Globus pallidus (tissue), 1 donor: ENCODE measurements at regions not wholly inside any gene's neighbourhood (a gene's known extent, or its start where the extent isn't known, plus 50 kb on each side); places are given as distances from the start of the nearest gene placed in this dataset.

ENCODE experiments used
- DNase-seq: peaks from one replicate; pipeline ENCODE4 v3.0.0-alpha.2; 2015; ENCODE audit warnings: low spot score

DNA sequence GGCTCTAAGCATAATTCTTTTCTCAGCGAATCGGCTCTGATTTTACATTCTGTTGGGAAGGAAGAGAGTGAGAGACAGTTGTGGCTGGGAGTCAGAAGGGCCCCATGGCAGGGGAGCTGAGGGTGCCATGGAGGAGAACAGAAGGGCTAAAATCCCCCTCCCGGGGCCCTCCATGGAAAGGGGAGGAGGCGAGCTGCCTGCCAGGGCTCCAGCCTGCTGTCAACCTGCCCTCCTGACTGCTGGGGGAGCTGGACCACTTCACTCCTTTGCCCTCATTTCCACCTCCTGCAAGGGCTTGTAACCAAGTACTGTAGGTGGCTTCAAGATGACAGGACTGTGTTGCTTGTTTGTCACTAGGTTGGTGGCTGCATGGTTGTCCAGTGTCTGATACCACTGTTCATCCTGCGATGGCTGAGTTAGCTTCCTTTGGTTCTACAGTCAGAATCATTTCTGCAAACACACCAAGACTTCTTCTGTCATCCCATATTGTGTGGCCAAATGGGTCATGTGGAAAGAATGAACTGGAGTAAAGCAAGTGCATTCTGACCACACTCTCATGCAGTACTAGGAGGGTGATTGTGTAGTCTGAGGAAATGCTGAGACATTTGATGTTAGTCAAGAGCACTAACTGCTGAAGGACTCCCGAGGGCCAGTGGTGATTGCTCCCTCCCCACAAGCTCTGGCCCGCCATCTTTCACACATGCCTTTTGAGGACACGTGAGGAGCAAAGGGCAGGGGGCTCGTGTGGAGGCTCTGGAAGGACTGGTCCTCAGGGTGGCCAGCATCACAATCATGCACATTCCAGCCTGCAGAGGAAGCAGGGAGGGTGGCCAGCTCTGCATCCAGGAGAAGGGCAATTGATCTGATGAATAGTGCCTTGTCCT is 307.2 kb downstream of the GADD45G start:
- DNase-seq: no peak

DNA sequence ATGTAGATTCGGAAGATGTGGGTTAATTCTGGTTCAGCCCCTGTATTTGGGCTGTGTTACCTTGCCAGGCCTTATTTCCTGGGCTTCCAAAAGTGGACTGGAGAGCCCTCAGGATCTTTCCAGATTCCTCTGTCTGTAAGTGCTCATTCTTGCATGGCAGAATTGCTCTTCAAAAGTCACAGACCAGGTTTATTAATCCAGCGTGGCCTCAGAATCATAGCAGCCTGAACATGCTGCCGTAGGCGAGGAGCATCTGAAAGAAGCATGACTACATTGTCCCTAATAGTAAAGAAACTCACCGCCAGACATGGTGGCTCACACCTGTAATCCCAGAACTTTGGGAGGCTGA is 307.8 kb downstream of the GADD45G start:
- no peak for DNase-seq

DNA sequence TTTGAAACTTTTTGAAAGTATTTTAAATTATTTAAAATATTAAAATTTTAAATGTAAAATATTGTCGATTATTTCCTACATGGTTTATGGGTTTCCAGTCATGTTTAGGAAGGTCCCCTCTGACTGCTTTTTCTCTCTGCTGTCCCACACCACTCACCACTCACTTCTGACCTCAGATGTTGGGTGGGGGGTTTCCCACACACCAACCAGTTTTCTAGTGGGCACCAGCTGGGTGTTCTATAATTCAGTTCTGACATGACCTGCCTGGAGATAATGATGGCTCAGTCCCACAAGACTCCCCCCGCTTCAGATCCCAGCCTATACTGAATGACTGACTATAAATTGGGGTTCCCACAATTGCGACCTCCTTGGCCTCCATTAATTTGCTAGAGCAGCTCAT is 310.4 kb downstream of the GADD45G start:
- DNase-seq: no peak

DNA sequence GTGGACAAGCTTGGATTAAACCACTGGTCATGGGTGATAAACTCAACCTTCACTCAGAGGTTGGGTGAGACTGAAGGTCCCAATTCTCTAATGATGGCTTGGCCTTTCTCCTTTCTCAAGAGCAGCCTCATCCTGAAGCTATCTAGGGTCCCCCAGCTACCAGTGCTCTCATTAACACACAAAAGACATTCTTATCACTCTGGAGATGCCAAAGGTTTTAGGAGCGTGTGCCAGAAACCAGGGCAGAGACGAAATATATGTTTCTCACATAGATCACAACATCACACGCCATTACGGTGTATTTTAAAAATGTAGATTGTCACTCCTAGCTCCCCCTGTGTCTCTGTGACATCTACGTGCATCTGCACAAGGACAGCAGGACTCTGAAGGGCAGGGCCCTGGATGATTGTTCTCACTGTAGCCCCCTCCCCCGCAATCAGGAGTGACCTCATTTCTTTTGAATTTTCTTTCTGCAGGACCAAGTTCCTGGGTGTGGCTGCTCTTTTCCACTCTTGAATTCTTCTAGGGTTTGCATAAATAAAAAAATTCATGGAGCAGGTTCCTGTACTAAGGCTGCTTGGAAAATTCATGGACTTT is 311.3 kb downstream of the GADD45G start:
- no peak for DNase-seq

DNA sequence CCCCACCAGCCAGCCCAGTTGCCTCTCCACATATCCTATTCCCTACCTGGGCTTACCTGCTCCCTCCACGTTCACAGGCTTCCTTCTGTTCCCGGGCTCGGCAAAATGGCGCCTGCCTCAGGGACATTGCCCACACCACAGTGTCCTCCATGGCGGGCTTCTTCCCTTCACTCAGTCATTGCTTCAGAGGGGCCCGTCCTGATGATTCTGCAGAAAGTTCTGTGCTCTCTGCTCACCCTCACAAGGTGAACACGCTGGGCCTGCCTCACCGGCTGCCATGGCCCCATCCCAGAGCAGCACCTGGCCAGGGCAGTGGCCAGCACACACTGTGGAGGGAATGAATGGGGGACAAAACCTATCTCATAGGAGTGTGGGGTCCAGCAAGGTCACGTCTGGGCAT is 313.0 kb downstream of the GADD45G start:
- no peak for DNase-seq

DNA sequence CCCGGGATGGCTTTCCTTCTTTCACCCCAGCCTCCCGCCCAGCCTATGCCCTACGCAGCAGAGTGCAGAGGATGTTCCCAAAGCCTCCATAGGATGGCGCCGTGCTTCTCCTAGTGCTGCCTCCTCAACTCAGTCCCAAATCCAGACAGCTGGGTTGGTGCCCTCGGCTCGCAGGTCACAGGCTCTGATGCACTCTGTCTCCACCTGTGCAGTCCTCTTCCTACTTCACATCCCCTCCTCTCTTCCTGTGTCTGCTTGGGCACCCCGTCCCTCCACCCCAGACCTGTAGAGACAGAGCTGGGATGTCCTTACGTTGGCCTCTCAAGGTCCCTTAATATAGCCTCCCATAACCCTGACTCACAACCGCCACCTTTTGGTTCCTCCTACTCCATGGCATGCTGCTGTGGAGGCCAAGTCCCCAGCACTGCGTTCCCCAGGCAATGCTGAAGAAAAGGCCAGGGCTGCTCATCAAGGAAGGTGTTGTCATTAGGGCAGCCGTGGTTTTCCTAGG is 314.4 kb downstream of the GADD45G start:
- DNase-seq: peak; percentile 33

DNA sequence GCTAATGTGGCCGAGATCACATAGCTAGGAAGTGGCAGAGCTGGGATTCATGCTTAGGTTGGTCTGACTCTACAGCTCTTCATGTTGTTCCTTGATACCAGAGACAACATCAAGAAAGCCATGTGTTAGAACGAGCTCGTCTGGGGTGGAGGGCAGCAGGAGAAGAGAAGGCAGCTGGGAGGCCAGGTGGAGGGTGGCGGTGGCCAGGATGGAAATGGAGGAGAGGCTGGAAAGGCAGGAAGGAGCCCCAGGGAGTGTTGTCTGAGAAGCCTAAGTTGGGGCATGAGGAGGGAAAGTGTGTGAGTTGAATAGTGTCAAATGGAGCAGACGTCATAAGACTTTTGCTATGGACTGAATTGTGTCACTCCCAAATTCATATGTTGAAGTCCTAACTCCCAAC is 315.3 kb downstream of the GADD45G start:
- DNase-seq: no peak

DNA sequence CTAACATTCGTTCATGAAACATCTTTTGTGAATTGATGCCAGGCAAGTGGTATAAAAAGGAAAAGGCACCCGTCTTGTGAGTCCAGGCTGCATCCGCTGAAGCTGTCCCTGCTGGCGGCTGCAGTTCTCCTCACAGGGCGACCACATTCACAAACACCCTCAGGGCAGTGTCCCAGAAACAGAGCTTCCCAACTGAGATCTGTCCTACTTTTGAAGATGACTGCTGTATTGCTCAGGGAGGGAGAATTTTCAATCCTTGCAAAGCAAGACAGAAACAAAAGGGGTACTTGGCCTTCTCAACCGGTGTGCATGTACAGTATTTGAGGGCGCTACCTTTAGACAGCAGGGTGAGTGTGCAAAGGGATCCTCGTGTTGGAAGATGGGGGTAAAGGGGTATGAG is 316.1 kb downstream of the GADD45G start:
- no peak for DNase-seq

DNA sequence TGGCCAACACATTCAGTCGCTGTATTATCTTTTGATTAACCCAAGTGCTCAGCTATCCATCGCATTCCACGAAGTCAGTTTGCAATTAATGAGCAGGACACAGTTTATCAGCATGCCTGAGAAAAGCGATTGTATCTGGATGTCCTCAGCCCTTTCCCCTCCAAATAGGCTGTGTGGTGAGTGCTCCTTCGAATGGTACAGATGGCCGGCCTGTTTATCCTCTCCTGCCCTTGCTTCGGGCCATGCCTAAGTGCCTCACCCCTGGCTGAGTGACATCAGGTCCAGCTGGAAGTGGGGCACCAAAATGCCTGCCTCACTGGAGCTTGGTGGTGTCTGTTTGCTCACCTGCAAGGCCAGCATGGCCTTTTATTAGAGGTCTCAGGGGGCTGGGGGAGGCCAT is 317.3 kb downstream of the GADD45G start:
- DNase-seq: no peak

DNA sequence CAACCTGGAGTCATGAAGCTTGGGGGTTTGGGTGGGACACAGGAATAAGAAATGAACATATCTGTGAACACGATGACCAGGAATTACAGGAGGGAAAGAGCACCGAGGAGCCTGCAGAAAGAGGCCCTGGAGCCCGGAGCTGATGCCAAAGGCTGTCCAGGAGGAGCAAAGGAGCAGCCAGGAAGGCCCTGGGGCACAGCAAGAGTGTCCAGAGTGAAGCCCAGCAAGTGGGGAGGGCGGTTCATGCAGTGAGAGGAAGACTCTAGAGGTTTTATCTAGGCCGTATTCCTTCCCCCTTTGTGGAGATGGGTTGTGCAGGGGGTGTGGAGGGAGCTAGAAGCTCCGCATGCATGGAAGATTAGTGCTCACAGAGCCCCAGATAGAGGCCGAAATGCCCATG is 318.4 kb downstream of the GADD45G start:
- DNase-seq: no peak

DNA sequence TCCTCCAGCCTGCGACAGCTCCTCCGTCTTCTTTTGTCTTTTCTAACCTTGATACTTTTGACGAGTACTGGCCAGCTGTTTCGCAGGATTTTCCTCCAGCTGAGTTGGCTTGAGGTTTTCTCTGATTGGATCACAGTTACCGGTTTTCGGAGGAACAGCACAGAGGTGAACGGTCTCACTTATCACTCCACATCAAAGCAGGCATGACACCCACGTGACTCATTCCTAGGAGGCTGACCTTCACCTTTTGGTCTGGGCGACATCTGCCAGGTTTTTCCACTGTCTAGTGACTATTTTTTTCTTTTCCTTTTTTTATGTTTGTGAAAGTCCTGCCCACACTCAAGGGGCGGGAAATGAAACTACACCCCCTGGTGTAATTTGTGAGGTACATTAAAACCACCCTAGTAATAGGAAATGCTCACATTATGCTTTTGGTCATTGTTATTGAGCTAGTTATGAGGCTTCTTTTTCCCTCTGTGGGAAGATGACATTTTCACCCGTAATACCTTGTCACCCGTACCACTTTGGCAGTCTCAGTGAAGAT is 319.2 kb downstream of the GADD45G start:
- no peak for DNase-seq

DNA sequence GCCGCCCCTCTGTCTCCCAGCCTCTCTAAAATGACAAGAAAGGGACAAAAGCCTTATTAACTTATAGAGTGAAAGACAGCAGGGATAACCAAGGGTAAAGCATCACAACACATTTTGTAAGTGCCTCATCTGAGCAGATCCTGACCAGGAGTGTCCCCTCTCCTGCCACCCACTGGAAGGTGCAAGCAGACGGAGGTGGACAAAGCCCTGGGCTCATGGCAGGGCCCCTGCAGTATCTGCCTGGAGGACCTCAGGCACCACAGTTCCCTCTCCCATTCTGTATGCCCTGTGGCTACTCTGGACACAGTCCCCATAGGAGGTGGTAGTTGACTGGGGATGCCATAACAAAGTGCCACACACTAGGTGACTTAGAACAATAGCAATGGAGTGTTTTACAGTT is 319.8 kb downstream of the GADD45G start:
- no peak for DNase-seq

DNA sequence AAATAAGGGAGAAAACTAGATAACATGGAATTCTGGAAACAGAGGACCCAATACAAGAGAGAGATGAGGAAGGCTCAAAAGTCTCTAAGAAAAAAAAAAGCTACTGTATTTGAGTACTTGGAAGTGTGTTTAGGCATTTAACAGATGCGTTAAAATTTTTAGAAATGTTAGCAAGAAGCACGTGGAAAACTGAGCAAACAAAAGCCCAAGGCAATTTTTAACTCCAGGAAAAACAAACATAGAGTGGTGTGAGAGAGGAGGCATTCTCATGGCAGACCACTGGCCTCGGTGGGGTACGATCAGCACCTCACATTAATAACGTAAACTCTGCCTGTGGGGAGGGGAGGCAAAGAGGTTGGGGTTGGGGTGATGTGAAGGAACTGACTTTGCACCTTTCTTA is 321.4 kb downstream of the GADD45G start:
- DNase-seq: no peak

DNA sequence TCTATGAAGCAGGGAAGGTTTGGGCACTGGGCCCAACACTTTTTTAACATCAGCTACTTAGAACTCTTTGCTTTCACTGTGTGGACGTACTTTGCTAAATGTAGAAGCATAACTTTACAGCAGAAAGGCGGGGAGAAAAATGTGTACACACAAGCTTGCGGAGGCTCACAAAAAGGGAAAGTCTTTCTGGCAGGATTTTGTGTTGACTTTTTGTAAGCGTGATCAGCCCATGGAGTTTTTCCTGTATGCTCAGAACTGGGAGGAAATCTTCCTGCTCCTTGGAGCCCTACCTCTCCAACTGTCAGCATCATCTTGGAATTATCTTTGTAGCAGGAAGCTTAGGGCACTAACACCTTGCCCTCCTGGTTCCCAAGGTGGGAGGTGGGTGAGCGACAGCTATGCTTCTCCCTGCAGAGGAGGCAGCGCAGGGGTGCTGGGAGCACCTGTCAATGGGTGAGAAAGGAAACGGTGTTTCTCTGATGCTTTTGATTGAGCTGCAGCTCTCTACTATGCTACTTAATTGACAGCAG is 321.9 kb downstream of the GADD45G start:
- no peak for DNase-seq

DNA sequence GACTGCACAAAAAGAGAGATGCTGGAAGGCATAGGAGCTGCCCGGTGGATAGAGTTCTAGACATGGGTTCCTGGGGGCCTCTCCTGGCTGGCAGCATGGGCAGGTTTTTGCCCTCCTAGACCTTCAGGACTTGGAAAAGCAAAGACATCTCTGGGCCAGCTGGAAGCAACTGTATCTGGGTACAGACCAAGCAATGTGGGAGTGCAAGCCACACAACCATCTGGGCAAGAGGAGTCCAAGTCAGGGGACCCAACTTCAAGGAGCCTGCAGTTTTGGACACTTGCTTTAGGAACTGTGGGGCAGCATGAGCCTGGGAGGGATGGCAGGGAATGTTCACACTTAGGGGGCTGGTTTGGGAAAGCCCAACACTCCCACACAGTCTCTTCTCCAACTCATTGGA is 323.3 kb downstream of the GADD45G start:
- DNase-seq: no peak

DNA sequence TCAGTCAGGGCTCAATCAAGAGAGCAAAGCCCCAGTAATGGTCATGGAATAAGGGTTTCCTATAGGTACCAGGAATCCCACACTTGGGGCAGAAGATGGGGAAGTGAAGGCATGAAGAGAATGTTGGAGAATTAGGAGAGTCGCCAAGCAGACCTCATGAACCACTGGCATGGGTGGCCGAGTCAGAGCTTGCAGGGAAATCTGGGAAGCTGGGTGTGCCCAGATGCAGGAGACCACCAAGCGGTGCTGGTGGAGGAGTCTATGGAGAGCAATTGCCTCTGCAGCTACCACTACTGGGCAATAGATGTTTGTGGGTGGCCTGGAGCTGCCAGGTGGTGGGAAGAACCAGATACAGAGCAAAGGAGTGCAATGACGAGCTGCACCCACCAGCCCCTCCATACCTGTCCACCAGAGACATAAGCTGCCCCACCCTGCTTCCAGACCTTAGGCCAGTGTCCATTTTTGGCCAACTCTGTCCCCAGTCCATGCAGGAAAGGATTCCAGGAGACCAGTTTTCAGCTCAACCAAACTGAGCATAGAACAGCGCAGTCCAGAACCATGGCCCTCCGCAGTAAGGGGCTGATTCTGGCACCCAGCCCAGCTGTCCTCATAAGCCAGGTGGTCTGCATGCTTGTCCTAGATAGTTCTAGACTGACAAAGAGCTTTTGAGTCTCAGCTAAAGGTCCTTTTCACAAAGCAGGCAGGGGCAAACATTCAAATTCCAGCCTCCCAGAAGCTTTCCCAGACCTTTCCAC is 323.9 kb downstream of the GADD45G start:
- DNase-seq: no peak

DNA sequence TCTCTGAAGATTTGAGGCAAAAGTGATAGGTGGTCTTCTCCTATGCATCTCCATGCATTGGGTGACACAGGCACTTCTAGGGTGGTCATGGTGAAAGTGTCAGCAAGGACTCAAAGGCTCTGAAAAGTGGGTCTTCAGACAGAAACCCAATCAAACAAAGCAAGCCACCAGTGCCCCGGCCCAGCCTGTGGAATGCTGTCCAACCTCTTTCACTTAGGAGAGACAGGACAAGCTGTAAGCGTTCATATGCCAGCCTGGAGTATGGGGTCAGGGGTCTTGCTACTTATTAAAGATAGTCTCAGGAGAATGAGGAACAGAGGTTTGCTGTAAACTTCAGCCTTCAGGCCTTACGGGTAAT is 324.5 kb downstream of the GADD45G start:
- DNase-seq: no peak

DNA sequence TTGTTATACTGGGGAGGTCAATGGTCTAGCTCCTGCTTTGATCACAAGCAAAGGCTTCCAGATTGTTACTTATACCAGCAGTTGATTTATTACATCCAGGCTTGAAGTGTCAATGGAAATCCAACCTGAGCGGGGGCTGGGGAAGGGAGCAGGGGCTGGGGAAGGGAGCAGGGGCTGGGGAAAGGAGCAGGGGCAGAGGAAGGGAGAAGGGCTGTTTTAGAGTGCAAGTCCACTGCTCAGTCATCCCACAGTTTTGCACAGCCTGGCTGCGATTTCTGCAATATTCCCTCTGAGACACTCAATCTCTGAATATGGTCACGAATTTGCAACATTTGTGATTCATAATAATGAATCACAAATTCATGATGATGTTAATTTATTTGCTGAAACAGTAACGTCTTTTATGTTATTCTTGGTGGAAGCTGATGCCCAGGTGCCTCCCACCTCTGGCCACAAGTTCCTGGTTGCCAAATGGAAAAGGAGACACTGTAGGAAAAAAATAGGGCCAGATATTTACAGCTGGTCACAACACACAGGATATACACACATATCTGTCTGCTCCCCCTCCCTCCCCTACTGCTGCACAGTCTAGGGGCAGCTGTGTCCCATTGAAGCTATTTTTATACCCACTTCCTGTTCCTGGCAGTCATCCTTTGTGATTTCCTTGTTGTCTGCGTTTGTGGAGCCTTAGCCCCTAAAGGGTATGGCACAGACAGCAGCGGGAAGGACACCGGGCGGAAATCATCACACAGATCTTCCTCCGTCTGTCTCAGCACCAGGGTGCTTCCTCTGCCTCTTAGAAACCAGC is 325.1 kb downstream of the GADD45G start:
- no peak for DNase-seq

DNA sequence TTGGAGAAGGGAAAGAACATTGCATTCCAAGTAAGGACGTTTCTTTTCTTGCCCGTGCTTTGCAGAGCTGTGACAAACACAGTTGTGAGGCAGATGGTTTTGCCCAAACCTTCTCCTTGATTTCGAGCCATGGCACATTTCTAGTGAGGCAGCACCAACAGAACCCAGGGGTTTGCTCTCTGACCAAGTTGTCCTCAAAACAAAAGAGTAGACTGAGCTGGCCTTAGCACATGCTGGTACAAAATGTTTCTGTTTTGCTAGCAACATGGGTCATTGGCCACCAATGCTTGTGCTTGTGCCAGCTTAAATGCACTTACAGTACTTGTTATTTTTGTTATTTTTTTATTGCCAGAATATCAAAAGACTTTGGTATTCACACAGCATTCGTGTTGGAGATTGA is 328.8 kb downstream of the GADD45G start:
- DNase-seq: no peak

DNA sequence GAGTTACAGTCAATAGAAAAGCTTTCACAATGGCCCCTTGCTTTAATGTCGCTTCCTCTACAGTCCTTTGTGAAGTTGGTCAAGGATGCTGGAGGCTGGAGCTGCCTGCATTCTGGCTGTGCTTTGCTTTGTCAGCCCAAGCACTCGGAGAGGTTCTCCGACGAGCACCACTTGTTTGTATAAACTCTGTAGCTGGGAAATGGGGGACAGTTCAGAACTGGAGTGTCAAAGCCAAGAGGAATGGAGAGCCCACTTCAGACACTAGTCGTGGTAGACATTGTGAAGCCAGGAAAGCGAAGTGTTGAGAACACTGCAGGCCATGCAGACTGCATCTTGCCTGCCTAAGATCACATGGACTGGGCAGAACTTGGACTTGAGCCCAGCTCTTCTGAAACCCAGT is 330.3 kb downstream of the GADD45G start:
- DNase-seq: no peak

DNA sequence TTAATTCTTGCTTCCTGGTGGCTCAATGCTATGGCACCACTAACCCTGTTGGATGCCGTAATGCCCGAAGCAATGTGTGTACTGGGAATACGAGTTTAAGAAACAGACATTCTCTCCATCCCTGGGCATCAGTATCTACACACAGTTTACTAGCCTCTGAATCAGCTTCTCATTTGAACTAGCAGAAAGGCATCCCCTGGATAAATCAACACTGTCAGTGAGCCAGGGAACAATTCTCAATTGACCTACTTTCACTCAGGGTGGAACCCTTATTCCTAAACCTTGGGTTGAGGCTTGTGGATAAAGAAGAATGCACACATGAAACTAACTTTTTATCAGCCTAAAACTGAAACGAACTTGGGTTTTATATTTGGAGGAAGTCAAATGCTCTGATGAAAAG is 331.0 kb downstream of the GADD45G start:
- no peak for DNase-seq

DNA sequence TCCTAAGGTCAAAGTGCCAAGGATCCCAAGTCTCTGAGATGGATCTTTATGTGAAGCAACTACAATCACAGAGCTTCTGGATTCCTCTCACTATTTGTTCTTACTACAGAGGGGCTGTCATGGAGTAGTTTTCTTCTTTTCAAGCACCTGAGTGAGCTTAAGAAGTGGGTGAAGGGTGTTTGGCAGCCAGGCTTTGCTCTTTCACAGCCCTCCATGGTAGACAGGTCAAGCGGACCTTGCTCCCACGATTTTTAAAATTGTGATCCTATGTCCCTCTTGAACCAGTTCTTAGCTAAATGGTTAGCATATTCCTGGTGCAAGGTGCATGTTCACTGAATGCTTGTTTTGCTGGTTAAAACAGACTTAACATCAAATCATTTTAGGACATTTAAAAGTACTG is 332.2 kb downstream of the GADD45G start:
- DNase-seq: no peak
